ENCODE measurements at regions not wholly inside any gene's neighbourhood (a gene's known extent, or its start where the extent isn't known, plus 50 kb on each side); places are given as distances from the start of the nearest gene placed in this dataset.
A peak's percentile ranks its signal among the peaks of the same experiment; 100 is the strongest.

GRCh38 chr2:104434318-104434792 is 419.6 kb upstream of the POU3F3 start:
- Histone ChIP-seq H3K4me1 (no peaks in the 10 kb centered on the region), H3K9ac (no peak overlapping the region), H3K4me2 (no peak overlapping the region), H3K27me3 (no peaks in the 10 kb centered on the region), H3K27ac (no peak overlapping the region), H3K36me3 (no peaks in the 10 kb centered on the region), H4K20me1 (no peaks in the 10 kb centered on the region), H3K4me3 (no peak overlapping the region), H3K9me3 (replicated peaks in 1 of 11) (no peaks in the 10 kb centered on the region)
- TF ChIP-seq Cebpa-rat (IDR thresholded peaks at IDR 0.05), result no peak

- H4K20me1 ChIP-seq, result no peaks in the 10 kb centered on the region
- H3K27ac ChIP-seq, result no peak overlapping the region
- H3K9me3 ChIP-seq (replicated peaks in 1 of 11), result no peaks in the 10 kb centered on the region
- no peaks in the 10 kb centered on the region for H3K4me1 ChIP-seq
- H3K36me3 ChIP-seq, result no peaks in the 10 kb centered on the region
- no peak overlapping the region for H3K4me2 ChIP-seq
- no peak overlapping the region for H3K9ac ChIP-seq
- TF ChIP-seq Cebpa-rat (IDR thresholded peaks at IDR 0.05), result no peak
- H3K27me3 ChIP-seq, result no peaks in the 10 kb centered on the region
- H3K4me3 ChIP-seq, result no peak overlapping the region
These were observed 418.9 kb upstream of the POU3F3 start for GRCh38 chr2:104434966-104435365.

DNA sequence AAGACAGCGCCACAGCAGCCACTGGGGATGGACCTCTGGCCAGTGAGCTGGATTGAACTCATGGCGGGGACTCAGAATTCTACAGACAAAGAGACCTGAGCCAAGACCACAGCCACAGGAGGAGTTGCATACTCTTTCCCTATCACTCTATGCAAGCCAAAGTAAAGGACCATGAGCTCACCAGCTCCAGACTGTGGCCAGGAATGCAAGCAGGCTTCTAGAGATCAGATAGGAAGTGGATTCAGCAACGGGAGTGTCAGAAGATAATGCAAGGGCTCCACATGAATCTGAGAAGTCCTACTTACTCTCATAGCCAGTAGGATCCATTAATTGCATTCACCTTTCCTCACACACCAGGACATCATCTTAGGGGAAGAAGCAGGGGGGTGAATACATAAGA is 415.4 kb upstream of the POU3F3 start:
- Histone ChIP-seq H3K4me3 (no peak overlapping the region), H3K27ac (no peak overlapping the region), H3K27me3 (no peaks in the 10 kb centered on the region), H3K4me1 (no peaks in the 10 kb centered on the region), H3K9ac (no peak overlapping the region), H3K36me3 (no peaks in the 10 kb centered on the region), H3K4me2 (no peak overlapping the region), H3K9me3 (replicated peaks in 1 of 11) (no peaks in the 10 kb centered on the region), H4K20me1 (no peaks in the 10 kb centered on the region)
- no peak for TF ChIP-seq Cebpa-rat (IDR thresholded peaks at IDR 0.05)

DNA sequence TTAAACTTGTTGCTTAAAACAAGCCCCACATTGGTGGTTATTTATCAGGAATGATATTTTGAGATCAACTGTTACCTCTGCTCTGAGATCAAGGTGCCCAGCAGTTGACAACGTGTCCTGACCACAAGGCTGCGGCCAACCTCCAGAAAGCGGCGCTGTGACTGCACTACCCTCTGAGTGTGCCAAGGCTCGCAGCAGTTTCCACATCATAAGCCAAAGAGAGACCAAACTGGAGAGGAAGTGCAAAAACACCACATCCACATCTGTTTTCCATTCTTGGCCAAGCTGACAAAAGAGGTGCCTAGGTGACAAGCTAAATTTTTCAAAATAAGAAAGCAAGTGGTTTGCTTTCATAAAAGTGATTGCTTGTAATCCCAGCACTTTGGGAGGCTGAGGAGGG is 410.8 kb upstream of the POU3F3 start:
- Histone ChIP-seq H3K9me3 (replicated peaks in 1 of 11) (no peaks in the 10 kb centered on the region), H3K9ac (no peak overlapping the region), H3K4me2 (no peak overlapping the region), H3K27ac (no peak overlapping the region), H3K27me3 (no peaks in the 10 kb centered on the region), H3K4me1 (no peaks in the 10 kb centered on the region), H3K36me3 (no peaks in the 10 kb centered on the region), H3K4me3 (no peak overlapping the region), H4K20me1 (no peaks in the 10 kb centered on the region)
- no peak for TF ChIP-seq Cebpa-rat (IDR thresholded peaks at IDR 0.05)

GRCh38 chr2:104444392-104444791 is 409.5 kb upstream of the POU3F3 start:
- H4K20me1 ChIP-seq, result no peaks in the 10 kb centered on the region
- H3K4me3 ChIP-seq, result no peak overlapping the region
- H3K27ac ChIP-seq, result no peak overlapping the region
- no peaks in the 10 kb centered on the region for H3K27me3 ChIP-seq
- peak overlapping the region in 1 of 11 experiments; percentile 5; a peak in 1 of 22 replicates for H3K4me2 ChIP-seq
- H3K9ac ChIP-seq, result no peak overlapping the region
- no peaks in the 10 kb centered on the region for H3K9me3 ChIP-seq (replicated peaks in 1 of 11)
- H3K36me3 ChIP-seq, result no peaks in the 10 kb centered on the region
- H3K4me1 ChIP-seq, result no peaks in the 10 kb centered on the region
- TF ChIP-seq Cebpa-rat (IDR thresholded peaks at IDR 0.05), result no peak

DNA sequence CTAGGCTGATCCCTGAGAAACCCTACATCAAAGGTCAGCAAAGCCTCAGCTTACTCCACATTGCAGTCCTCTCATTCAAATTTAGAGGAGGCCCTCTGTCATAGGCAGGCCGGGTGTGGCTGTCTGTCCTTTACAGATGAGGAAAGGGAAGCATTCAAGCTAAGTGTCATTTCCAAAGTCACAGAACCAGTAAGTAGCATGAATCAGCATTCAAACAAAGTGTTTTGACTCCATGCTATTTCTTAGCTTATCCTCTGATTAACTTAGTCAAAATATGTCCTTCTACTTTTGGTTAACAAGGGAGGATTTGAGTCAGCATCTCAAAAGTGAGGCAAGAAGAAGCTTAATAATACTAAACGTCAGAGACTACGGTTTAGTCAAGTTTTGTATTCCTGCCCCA is 409.0 kb upstream of the POU3F3 start:
- Histone ChIP-seq H3K9me3 (replicated peaks in 1 of 11) (no peaks in the 10 kb centered on the region), H3K4me1 (no peaks in the 10 kb centered on the region), H3K4me3 (no peak overlapping the region), H4K20me1 (no peaks in the 10 kb centered on the region), H3K27ac (no peak overlapping the region), H3K9ac (no peak overlapping the region), H3K27me3 (no peaks in the 10 kb centered on the region), H3K36me3 (no peaks in the 10 kb centered on the region), H3K4me2 (peak overlapping the region in 1 of 11 experiments; percentile 5; a peak in 1 of 22 replicates)
- TF ChIP-seq Cebpa-rat (IDR thresholded peaks at IDR 0.05), result no peak

DNA sequence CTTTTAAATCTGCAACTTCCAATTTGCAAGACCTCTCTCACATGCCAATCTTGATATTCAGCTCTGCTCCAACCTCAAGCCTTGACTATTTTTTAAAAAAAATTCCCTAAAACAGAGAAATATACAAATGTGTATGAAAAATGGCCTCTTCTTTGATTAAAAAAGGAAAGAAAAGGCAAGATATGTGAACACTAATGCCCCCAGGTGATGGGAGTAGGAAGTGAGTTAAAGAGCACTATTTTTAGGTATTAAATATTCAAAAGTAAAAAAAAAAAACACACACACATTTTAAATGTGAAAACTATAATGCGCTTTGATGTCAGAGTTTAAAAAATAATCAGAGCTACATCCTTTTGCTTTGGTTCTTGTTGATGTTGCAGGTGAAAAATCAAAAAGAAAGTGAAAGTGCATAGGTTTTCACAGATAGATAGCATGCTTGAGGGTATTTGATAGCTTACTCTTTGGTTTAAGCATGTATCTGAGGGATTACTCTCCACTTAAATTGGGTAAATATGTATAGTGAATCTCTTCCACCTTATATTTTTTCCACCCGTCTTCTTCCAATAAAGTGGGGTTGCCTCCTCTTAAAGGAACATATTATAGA is 406.0 kb upstream of the POU3F3 start:
- Histone ChIP-seq H3K27me3 (no peaks in the 10 kb centered on the region), H3K4me1 (no peaks in the 10 kb centered on the region), H3K27ac (no peak overlapping the region), H3K36me3 (no peaks in the 10 kb centered on the region), H4K20me1 (no peaks in the 10 kb centered on the region), H3K9ac (no peak overlapping the region), H3K4me3 (no peak overlapping the region), H3K9me3 (replicated peaks in 1 of 11) (no peaks in the 10 kb centered on the region), H3K4me2 (no peak overlapping the region)
- TF ChIP-seq Cebpa-rat (IDR thresholded peaks at IDR 0.05), result no peak

DNA sequence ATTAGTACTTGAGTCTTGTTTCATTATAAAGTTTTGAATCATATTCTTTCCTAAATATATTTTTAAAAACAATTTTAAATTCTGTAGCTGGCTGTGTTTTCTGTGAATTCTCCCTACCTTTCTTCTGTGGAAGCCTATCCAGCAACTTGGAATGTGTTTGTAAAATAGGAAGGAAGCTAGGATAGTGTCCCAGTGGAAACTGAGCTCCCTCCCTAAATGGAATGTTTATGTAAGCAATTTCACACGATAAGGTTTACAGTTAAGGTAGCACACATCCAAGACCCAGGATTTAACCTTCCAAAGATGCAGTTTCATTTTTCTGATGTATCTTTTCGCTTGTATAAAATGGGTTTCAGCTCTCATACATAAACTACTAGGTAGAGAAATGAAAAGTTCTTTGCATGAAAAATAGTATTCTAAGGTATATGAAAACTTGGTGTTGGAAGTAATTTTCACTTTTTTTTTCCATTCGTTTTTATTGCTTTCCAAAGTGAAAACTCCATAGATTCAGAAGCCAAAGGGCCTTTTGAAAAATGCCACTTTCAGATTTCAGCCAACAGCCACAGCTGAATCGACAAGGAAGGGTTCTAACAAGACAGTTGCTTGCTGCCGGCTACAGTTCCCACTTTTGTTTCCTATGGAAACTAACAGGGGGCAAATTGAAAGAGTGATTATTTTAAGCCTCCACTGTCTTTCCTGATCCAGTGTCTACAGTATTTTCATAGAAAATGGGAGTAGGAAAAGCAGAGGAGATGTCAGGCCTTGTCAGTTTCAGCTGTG is 405.1 kb upstream of the POU3F3 start:
- no peak overlapping the region for H3K4me3 ChIP-seq
- TF ChIP-seq Cebpa-rat (IDR thresholded peaks at IDR 0.05), result no peak
- H3K27ac ChIP-seq, result no peak overlapping the region
- no peaks in the 10 kb centered on the region for H3K36me3 ChIP-seq
- H3K9me3 ChIP-seq (replicated peaks in 1 of 11), result peaks cover 0 to 3% (median 0%) of the 10 kb centered on the region in 11 experiments; a peak in 1 of 22 replicates
- H4K20me1 ChIP-seq, result no peaks in the 10 kb centered on the region
- H3K9ac ChIP-seq, result no peak overlapping the region
- no peaks in the 10 kb centered on the region for H3K27me3 ChIP-seq
- no peak overlapping the region for H3K4me2 ChIP-seq
- H3K4me1 ChIP-seq, result no peaks in the 10 kb centered on the region

- TF ChIP-seq Cebpa-rat (IDR thresholded peaks at IDR 0.05), result no peak
- Histone ChIP-seq H4K20me1 (no peaks in the 10 kb centered on the region), H3K36me3 (no peaks in the 10 kb centered on the region), H3K9me3 (replicated peaks in 1 of 11) (peaks cover 0 to 9% (median 0%) of the 10 kb centered on the region in 11 experiments; a peak in 2 of 22 replicates), H3K27me3 (no peaks in the 10 kb centered on the region), H3K4me3 (no peak overlapping the region), H3K4me2 (no peak overlapping the region), H3K4me1 (no peaks in the 10 kb centered on the region), H3K27ac (no peak overlapping the region), H3K9ac (no peak overlapping the region)
These were observed 401.4 kb upstream of the POU3F3 start for GRCh38 chr2:104452558-104452957.

DNA sequence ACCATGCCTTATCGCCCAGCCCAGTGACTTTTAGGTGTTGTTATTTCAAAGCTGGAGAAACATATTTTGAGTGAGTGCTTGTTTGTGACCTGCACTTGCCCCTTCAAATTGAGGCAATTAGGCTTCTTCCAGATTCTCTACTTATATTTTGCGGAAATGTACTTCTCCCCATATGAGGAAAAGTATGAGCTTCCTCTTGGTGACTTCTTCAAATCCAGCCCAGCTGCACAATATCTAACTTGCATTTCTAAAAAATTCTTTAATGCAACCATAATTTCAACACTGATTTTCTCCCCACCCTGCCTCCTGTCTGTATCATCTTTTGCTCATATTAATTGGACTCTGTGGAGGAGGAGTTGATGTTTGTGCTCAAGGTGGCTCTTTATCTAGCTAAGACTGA is 391.2 kb upstream of the POU3F3 start:
- peaks cover 0 to 6% (median 0%) of the 10 kb centered on the region in 10 experiments; a peak in 2 of 20 replicates for H3K4me1 ChIP-seq
- no peaks in the 10 kb centered on the region for H3K36me3 ChIP-seq
- no peak overlapping the region for H3K4me2 ChIP-seq
- peaks cover 0 to 5% (median 0%) of the 10 kb centered on the region in 11 experiments; a peak in 2 of 22 replicates for H3K27me3 ChIP-seq
- TF ChIP-seq Cebpa-rat (IDR thresholded peaks at IDR 0.05), result no peak
- no peak overlapping the region for H3K27ac ChIP-seq
- H4K20me1 ChIP-seq, result no peaks in the 10 kb centered on the region
- no peak overlapping the region for H3K4me3 ChIP-seq
- H3K9ac ChIP-seq, result no peak overlapping the region
- H3K9me3 ChIP-seq (replicated peaks in 1 of 11), result no peaks in the 10 kb centered on the region

Measured in BLaER1 treated with 17β-estradiol and CSF1 and Interleukin-3, amounts not matched to agents 10 nM and 100 nM (cell line).